GM12873 (cell line): ENCODE measurements at regions not wholly inside any gene's neighbourhood (a gene's known extent, or its start where the extent isn't known, plus 50 kb on each side); places are given as distances from the start of the nearest gene placed in this dataset.

Source experiments
- CTCF ChIP-seq: IDR thresholded peaks from 2 replicates; pipeline ENCODE4 v1.5.1; 2012; ENCODE audit warnings: low read depth, mild to moderate bottlenecking, moderate library complexity, low read length, control low read depth; ENCODE audit not compliant: insufficient read depth; ENCODE audit errors: missing control alignments

GRCh38 chr20:7695051-7695495 lies 245.2 kb downstream of the HAO1 start:
- no peak for TF ChIP-seq CTCF

GRCh38 chr20:7695635-7696034 lies 244.6 kb downstream of the HAO1 start:
- no peak for TF ChIP-seq CTCF

- no peak for TF ChIP-seq CTCF
Observed at GRCh38 chr20:7696311-7696710, 243.9 kb downstream of the HAO1 start.

- TF ChIP-seq CTCF: no peak
Observed at GRCh38 chr20:7702141-7702540, 238.1 kb downstream of the HAO1 start.

GRCh38 chr20:7703551-7703961 lies 236.7 kb downstream of the HAO1 start:
- no peak for TF ChIP-seq CTCF

- no peak for TF ChIP-seq CTCF
Observed at GRCh38 chr20:7703996-7704395, 236.3 kb downstream of the HAO1 start.

GRCh38 chr20:7708112-7708511 lies 232.1 kb downstream of the HAO1 start:
- no peak for TF ChIP-seq CTCF
